ENCODE measurements at regions not wholly inside any gene's neighbourhood (a gene's known extent, or its start where the extent isn't known, plus 50 kb on each side); places are given as distances from the start of the nearest gene placed in this dataset.

DNA sequence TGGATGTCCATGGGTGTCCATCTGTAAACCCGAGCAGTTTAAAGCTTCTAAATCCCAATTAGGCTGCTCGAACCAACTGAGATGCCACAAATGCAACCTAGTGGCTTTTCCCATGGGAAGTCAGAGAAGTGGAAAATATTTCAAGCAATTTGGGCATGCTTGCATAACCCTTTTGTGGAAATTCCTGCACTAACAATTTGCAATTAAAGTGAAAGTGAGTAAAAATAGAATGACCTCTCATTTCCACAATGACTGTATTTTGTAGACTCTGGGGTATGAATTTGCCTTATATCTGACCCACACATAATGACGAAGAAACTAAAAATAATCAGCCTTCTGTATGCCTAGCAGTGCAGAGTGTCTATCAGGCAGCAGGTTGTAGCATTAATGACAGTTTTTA, 91.8 kb upstream of the TSC22D1 start:
- TF ChIP-seq, protein P1, sequence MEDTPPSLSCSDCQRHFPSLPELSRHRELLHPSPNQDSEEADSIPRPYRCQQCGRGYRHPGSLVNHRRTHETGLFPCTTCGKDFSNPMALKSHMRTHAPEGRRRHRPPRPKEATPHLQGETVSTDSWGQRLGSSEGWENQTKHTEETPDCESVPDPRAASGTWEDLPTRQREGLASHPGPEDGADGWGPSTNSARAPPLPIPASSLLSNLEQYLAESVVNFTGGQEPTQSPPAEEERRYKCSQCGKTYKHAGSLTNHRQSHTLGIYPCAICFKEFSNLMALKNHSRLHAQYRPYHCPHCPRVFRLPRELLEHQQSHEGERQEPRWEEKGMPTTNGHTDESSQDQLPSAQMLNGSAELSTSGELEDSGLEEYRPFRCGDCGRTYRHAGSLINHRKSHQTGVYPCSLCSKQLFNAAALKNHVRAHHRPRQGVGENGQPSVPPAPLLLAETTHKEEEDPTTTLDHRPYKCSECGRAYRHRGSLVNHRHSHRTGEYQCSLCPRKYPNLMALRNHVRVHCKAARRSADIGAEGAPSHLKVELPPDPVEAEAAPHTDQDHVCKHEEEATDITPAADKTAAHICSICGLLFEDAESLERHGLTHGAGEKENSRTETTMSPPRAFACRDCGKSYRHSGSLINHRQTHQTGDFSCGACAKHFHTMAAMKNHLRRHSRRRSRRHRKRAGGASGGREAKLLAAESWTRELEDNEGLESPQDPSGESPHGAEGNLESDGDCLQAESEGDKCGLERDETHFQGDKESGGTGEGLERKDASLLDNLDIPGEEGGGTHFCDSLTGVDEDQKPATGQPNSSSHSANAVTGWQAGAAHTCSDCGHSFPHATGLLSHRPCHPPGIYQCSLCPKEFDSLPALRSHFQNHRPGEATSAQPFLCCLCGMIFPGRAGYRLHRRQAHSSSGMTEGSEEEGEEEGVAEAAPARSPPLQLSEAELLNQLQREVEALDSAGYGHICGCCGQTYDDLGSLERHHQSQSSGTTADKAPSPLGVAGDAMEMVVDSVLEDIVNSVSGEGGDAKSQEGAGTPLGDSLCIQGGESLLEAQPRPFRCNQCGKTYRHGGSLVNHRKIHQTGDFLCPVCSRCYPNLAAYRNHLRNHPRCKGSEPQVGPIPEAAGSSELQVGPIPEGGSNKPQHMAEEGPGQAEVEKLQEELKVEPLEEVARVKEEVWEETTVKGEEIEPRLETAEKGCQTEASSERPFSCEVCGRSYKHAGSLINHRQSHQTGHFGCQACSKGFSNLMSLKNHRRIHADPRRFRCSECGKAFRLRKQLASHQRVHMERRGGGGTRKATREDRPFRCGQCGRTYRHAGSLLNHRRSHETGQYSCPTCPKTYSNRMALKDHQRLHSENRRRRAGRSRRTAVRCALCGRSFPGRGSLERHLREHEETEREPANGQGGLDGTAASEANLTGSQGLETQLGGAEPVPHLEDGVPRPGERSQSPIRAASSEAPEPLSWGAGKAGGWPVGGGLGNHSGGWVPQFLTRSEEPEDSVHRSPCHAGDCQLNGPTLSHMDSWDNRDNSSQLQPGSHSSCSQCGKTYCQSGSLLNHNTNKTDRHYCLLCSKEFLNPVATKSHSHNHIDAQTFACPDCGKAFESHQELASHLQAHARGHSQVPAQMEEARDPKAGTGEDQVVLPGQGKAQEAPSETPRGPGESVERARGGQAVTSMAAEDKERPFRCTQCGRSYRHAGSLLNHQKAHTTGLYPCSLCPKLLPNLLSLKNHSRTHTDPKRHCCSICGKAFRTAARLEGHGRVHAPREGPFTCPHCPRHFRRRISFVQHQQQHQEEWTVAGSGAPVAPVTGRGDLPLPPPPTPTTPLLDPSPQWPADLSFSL (CRISPR knock-in tag; IDR thresholded peaks at IDR 0.05), result no peak
- TF ChIP-seq, protein P2, sequence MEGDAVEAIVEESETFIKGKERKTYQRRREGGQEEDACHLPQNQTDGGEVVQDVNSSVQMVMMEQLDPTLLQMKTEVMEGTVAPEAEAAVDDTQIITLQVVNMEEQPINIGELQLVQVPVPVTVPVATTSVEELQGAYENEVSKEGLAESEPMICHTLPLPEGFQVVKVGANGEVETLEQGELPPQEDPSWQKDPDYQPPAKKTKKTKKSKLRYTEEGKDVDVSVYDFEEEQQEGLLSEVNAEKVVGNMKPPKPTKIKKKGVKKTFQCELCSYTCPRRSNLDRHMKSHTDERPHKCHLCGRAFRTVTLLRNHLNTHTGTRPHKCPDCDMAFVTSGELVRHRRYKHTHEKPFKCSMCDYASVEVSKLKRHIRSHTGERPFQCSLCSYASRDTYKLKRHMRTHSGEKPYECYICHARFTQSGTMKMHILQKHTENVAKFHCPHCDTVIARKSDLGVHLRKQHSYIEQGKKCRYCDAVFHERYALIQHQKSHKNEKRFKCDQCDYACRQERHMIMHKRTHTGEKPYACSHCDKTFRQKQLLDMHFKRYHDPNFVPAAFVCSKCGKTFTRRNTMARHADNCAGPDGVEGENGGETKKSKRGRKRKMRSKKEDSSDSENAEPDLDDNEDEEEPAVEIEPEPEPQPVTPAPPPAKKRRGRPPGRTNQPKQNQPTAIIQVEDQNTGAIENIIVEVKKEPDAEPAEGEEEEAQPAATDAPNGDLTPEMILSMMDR (CRISPR knock-in tag; IDR thresholded peaks at IDR 0.05), result no peak
- no peak for TF ChIP-seq MXI1 (IDR thresholded peaks at IDR 0.05; ENCODE audit: borderline replicate concordance, low read depth, low read length)
- TF ChIP-seq IRF2 (CRISPR knock-in tag; IDR thresholded peaks at IDR 0.05), result no peak
- no peak for TF ChIP-seq ZNF121 (CRISPR knock-in tag; IDR thresholded peaks at IDR 0.05)
- TF ChIP-seq ATF2 (CRISPR knock-in tag; IDR thresholded peaks at IDR 0.05), result no peak
- TF ChIP-seq TCF7 (IDR thresholded peaks at IDR 0.05; ENCODE audit: low read depth), result no peak
- TF ChIP-seq ZNF501 (CRISPR knock-in tag; IDR thresholded peaks at IDR 0.05), result no peak
- TF ChIP-seq, protein P3, sequence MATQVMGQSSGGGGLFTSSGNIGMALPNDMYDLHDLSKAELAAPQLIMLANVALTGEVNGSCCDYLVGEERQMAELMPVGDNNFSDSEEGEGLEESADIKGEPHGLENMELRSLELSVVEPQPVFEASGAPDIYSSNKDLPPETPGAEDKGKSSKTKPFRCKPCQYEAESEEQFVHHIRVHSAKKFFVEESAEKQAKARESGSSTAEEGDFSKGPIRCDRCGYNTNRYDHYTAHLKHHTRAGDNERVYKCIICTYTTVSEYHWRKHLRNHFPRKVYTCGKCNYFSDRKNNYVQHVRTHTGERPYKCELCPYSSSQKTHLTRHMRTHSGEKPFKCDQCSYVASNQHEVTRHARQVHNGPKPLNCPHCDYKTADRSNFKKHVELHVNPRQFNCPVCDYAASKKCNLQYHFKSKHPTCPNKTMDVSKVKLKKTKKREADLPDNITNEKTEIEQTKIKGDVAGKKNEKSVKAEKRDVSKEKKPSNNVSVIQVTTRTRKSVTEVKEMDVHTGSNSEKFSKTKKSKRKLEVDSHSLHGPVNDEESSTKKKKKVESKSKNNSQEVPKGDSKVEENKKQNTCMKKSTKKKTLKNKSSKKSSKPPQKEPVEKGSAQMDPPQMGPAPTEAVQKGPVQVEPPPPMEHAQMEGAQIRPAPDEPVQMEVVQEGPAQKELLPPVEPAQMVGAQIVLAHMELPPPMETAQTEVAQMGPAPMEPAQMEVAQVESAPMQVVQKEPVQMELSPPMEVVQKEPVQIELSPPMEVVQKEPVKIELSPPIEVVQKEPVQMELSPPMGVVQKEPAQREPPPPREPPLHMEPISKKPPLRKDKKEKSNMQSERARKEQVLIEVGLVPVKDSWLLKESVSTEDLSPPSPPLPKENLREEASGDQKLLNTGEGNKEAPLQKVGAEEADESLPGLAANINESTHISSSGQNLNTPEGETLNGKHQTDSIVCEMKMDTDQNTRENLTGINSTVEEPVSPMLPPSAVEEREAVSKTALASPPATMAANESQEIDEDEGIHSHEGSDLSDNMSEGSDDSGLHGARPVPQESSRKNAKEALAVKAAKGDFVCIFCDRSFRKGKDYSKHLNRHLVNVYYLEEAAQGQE (IDR thresholded peaks at IDR 0.05; ENCODE audit: borderline replicate concordance in 1 of 2, low read depth in 1 of 2, low read length in 2 of 2), result no peak
- no peak for TF ChIP-seq CREB1 (IDR thresholded peaks at IDR 0.05)
- no peak for TF ChIP-seq CREB1 (CRISPR knock-in tag; IDR thresholded peaks at IDR 0.05)
